ENCODE measurements at regions not wholly inside any gene's neighbourhood (a gene's known extent, or its start where the extent isn't known, plus 50 kb on each side); places are given as distances from the start of the nearest gene placed in this dataset.
"Not testable (repeated sequence)": the region's sequence is repeated elsewhere in the genome, so short reads cannot be mapped to it uniquely, and the experiment has no call there.

DNA sequence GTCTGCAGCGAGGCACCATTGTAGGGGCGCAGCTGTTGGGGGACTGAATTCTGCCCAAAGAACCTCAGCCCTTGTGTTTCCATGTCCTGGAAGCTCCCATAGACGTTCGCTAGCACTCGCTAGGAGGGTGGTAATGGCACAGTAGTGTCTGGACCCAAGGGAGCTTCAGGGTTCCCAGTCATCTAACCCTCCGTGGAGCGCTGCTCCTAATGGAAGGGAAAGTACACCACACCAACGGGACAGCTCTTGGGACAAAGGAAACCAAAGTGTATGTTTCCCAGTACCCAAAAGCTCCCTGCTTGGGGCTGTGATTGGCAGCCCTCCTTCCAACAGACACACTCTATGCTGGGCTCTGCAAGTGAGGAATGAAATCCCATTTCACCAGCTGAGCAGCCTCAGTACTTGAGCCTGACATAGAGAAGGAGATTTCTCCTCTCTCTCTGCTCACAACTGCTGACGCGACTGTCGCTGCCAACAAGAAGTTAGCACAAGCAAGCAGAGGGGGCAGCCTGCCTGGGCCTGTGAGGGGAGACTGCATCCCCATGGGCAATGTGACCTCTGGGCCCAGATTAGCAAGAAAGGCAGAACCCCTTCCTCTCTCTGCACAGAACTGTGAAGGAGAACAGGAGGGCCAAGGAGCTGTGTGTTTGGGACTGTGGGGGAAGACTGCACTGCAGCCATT lies 67.6 kb upstream of the SMARCAD1 start:
- DNase-seq (ENCODE audit: low read depth, low spot score) (no peak), ATAC-seq (no peak)
- Histone ChIP-seq H3K36me3 (ENCODE audit: control insufficient read depth in 1 of 2, insufficient read depth in 2 of 2, low read length in 2 of 2) (no peaks in the 10 kb centered on the region), H3K4me2 (ENCODE audit: low read length) (no peak overlapping the region), H2AFZ (ENCODE audit: low read depth, low read length, poor library complexity, severe bottlenecking) (no peak overlapping the region), H3K27me3 (ENCODE audit: insufficient read depth, low read length) (no peaks in the 10 kb centered on the region), H3K4me1 (ENCODE audit: control insufficient read depth in 1 of 2, insufficient read depth in 2 of 2, low read length in 2 of 2) (no peaks in the 10 kb centered on the region), H4K20me1 (ENCODE audit: insufficient read depth) (no peaks in the 10 kb centered on the region), H3K27ac (ENCODE audit: low read depth, low read length) (no peak overlapping the region), H3K9me2 (ENCODE audit: insufficient read depth) (no peaks in the 10 kb centered on the region), H3K4me3 (replicated peaks in 1 of 2; ENCODE audit: low read depth in 1 of 2, low read length in 2 of 2) (no peak overlapping the region), H3K9me3 (ENCODE audit: control insufficient read depth in 1 of 2, insufficient read depth in 1 of 2, low read depth in 1 of 2, low read length in 2 of 2) (no peaks in the 10 kb centered on the region), H3K79me2 (ENCODE audit: insufficient read depth, low read length) (no peaks in the 10 kb centered on the region), H3K9ac (ENCODE audit: low read length) (no peak overlapping the region)
- RAD21 ChIA-PET (ENCODE audit: low non-redundant PET in 1 of 2, low total read pairs in 2 of 2, uncharacterized antibody in 2 of 2, unreplicated experiment in 2 of 2), result no interaction called here
- intact Hi-C loops (cut with micrococcal nuclease), result no loop called here
- CTCF ChIA-PET, result no interaction called here
- BruUV-seq (replicated peaks), result no TSS peak
- POLR2A ChIA-PET, result no interaction called here
- no peak for TF ChIP-seq RAD21 (IDR thresholded peaks at IDR 0.05; ENCODE audit: low read depth)

DNA sequence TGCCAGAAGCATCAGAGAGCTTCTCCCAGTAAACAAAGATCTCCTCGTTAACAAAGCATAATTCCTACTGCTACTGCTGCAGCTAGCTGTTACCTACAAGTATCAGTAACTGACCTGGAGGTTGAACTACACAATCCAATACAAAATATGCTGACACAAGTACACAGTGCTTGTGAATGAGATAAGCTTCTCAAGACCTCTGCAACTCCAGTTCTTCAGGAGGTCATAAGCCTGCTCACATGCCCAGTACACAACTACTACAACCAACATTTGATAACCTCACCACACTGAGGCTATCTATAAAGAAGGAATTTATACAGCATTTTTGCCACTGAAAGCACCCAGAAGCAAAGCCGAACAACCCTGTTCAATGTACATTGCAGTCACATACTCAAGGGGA lies 66.7 kb upstream of the SMARCAD1 start:
- no TSS peak for BruUV-seq (replicated peaks)
- ChIA-PET POLR2A (no interaction called here), RAD21 (ENCODE audit: low non-redundant PET in 1 of 2, low total read pairs in 2 of 2, uncharacterized antibody in 2 of 2, unreplicated experiment in 2 of 2) (no interaction called here), CTCF (no interaction called here)
- no peak overlapping the region for H3K4me3 ChIP-seq (replicated peaks in 1 of 2; ENCODE audit: low read depth in 1 of 2, low read length in 2 of 2)
- DNase-seq (ENCODE audit: low read depth, low spot score), result no peak
- no peaks in the 10 kb centered on the region for H3K36me3 ChIP-seq (ENCODE audit: control insufficient read depth in 1 of 2, insufficient read depth in 2 of 2, low read length in 2 of 2)
- no peaks in the 10 kb centered on the region for H3K79me2 ChIP-seq (ENCODE audit: insufficient read depth, low read length)
- H3K27ac ChIP-seq (ENCODE audit: low read depth, low read length), result no peak overlapping the region
- intact Hi-C loops (cut with micrococcal nuclease), result no loop called here
- H3K4me1 ChIP-seq (ENCODE audit: control insufficient read depth in 1 of 2, insufficient read depth in 2 of 2, low read length in 2 of 2), result no peaks in the 10 kb centered on the region
- H3K9me2 ChIP-seq (ENCODE audit: insufficient read depth), result no peaks in the 10 kb centered on the region
- H3K9me3 ChIP-seq (ENCODE audit: control insufficient read depth in 1 of 2, insufficient read depth in 1 of 2, low read depth in 1 of 2, low read length in 2 of 2), result no peaks in the 10 kb centered on the region
- no peak overlapping the region for H2AFZ ChIP-seq (ENCODE audit: low read depth, low read length, poor library complexity, severe bottlenecking)
- TF ChIP-seq FOSL1 (IDR thresholded peaks at IDR 0.05; ENCODE audit: low read depth), result no peak
- TF ChIP-seq RAD21 (IDR thresholded peaks at IDR 0.05; ENCODE audit: low read depth), result no peak
- no peak for TF ChIP-seq EZH2 (IDR thresholded peaks at IDR 0.05)
- TF ChIP-seq ZNF274 (IDR thresholded peaks at IDR 0.05; ENCODE audit: low read depth, low read length), result no peak
- TF ChIP-seq TCF7L2 (IDR thresholded peaks at IDR 0.05; ENCODE audit: borderline replicate concordance, extremely low read depth, insufficient read depth, insufficient read length), result no peak
- no peak for TF ChIP-seq JUND (IDR thresholded peaks at IDR 0.05)
- H3K4me2 ChIP-seq (ENCODE audit: low read length), result no peak overlapping the region
- H4K20me1 ChIP-seq (ENCODE audit: insufficient read depth), result no peaks in the 10 kb centered on the region
- ATAC-seq, result no peak
- no peak overlapping the region for H3K9ac ChIP-seq (ENCODE audit: low read length)
- H3K27me3 ChIP-seq (ENCODE audit: insufficient read depth, low read length), result no peaks in the 10 kb centered on the region

DNA sequence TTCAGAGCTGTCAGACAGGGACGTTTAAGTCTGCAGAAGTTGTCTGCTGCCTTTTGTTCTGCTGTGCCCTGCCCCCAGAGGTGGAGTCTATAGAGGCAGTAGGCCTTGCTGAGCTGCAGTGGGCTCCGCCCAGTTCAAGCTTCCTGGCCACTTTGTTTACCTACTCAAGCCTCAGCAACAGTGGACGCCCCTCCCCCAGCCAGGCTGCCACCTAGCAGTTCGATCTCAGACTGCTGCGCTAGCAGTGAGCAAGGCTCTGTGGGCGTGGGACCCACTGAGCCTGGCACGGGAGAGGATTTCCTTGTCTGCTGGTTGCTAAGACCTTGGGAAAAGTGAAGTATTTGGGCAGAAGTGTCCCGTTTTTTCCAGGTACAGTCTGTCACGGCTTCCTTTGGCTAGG lies 59.6 kb upstream of the SMARCAD1 start:
- POLR2A ChIA-PET; H4K20me1 ChIP-seq (ENCODE audit: insufficient read depth); H3K9me3 ChIP-seq (ENCODE audit: control insufficient read depth in 1 of 2, insufficient read depth in 1 of 2, low read depth in 1 of 2, low read length in 2 of 2); H3K4me3 ChIP-seq (replicated peaks in 1 of 2; ENCODE audit: low read depth in 1 of 2, low read length in 2 of 2); H3K79me2 ChIP-seq (ENCODE audit: insufficient read depth, low read length); H3K27me3 ChIP-seq (ENCODE audit: insufficient read depth, low read length); H3K27ac ChIP-seq (ENCODE audit: low read depth, low read length); BruUV-seq (replicated peaks); RAD21 ChIA-PET (ENCODE audit: low non-redundant PET in 1 of 2, low total read pairs in 2 of 2, uncharacterized antibody in 2 of 2, unreplicated experiment in 2 of 2); H3K9me2 ChIP-seq (ENCODE audit: insufficient read depth); H3K36me3 ChIP-seq (ENCODE audit: control insufficient read depth in 1 of 2, insufficient read depth in 2 of 2, low read length in 2 of 2); intact Hi-C loops (cut with micrococcal nuclease); H2AFZ ChIP-seq (ENCODE audit: low read depth, low read length, poor library complexity, severe bottlenecking); H3K9ac ChIP-seq (ENCODE audit: low read length); CTCF ChIA-PET: not testable (repeated sequence)
- DNase-seq (ENCODE audit: low read depth, low spot score) (peak; percentile 26), ATAC-seq (peak; percentile 67)
- Histone ChIP-seq H3K4me1 (ENCODE audit: control insufficient read depth in 1 of 2, insufficient read depth in 2 of 2, low read length in 2 of 2) (peaks cover 5 to 11% of the 10 kb centered on the region in 2 experiments; a peak in 3 of 4 replicates), H3K4me2 (ENCODE audit: low read length) (peak overlapping the region; percentile 64)

Data from HCT116 (cell line).